HepG2 (cell line): ENCODE measurements at regions not wholly inside any gene's neighbourhood (a gene's known extent, or its start where the extent isn't known, plus 50 kb on each side); places are given as distances from the start of the nearest gene placed in this dataset.

Experiments used
- EED ChIP-seq: sonication (generic); formaldehyde crosslinking; IDR thresholded peaks from 2 replicates; pipeline ENCODE4 v1.5.0; 2020; ENCODE audit warnings: mild to moderate bottlenecking, missing genetic modification reagents
- HDAC2 ChIP-seq: sonication (generic); formaldehyde crosslinking; IDR thresholded peaks from 2 replicates; pipeline ENCODE4 v1.4.0; 2020; ENCODE audit warnings: missing genetic modification reagents
- JUNB ChIP-seq: sonication (generic); formaldehyde crosslinking; IDR thresholded peaks from 2 replicates; pipeline ENCODE4 v1.8.0; 2022; ENCODE audit warnings: missing genetic modification reagents, mild to moderate bottlenecking, borderline replicate concordance
- SP1 ChIP-seq, 2 experiments: fragments of 450-650 bp in 1 of 2; sonication (generic) in 1 of 2; formaldehyde crosslinking in 1 of 2; IDR thresholded peaks; 2 replicates each; pipeline versions ENCODE4 v1.4.0 to v1.6.1; 2016 to 2020; ENCODE audit warnings: missing genetic modification reagents in 1 of 2
- TF ChIP-seq, protein P1 (sequence below): sonication (generic); formaldehyde crosslinking; IDR thresholded peaks from 2 replicates; pipeline ENCODE4 v1.5.0; 2020; ENCODE audit warnings: missing genetic modification reagents
- TF ChIP-seq, protein P2 (sequence below): sonication (generic); formaldehyde crosslinking; IDR thresholded peaks from 2 replicates; pipeline ENCODE4 v1.4.0; 2020; ENCODE audit warnings: missing genetic modification reagents; ENCODE audit errors: not compliant biosample characterization
- TF ChIP-seq, protein P3 (sequence below): sonication (generic); formaldehyde crosslinking; IDR thresholded peaks from 2 replicates; pipeline ENCODE4 v1.5.0; 2020; ENCODE audit warnings: mild to moderate bottlenecking, missing genetic modification reagents

DNA sequence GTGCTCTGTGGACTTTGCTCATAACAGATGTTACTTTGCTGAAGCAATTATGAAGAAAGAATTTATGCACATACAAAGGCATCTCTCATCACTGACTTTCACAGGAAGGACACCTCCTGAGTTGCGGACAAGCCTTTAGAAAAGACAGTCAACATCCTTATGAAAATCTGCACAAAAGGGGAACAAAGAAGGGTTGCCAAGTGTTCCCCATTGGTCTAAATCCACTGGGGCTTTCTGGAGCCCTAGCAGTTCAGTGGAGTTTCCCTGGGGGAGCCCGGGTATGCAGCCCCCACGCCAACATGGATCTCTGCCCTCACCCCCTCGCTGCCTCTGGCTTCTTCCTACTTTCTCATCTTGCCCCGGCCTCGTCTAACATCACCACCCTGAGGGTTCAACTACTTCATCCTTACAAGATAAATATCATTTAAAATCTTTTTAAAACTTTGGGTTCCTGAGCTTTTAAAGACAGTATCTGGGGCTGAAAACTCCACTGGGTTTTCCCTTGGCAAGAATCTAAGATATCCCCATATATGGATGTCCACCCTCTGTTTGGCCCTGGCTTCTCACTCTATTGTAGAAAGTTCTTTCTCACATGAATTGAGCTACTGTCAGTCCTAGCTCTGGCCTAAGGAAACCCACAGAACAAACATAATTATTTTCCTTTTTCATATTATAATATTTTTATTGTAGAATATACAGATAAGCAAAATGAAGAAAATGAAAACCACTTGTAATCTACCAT, 207.9 kb upstream of the RGMA start:
- TF ChIP-seq EED (CRISPR knock-in tag) (no peak), HDAC2 (CRISPR knock-in tag) (no peak), SP1 (IDR thresholded peaks at IDR 0.05) (no peak), SP1 (CRISPR knock-in tag; IDR thresholded peaks at IDR 0.05) (no peak), JUNB (CRISPR knock-in tag) (no peak)
- TF ChIP-seq, protein P1, sequence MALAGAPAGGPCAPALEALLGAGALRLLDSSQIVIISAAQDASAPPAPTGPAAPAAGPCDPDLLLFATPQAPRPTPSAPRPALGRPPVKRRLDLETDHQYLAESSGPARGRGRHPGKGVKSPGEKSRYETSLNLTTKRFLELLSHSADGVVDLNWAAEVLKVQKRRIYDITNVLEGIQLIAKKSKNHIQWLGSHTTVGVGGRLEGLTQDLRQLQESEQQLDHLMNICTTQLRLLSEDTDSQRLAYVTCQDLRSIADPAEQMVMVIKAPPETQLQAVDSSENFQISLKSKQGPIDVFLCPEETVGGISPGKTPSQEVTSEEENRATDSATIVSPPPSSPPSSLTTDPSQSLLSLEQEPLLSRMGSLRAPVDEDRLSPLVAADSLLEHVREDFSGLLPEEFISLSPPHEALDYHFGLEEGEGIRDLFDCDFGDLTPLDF (CRISPR knock-in tag), result no peak
- TF ChIP-seq, protein P2, sequence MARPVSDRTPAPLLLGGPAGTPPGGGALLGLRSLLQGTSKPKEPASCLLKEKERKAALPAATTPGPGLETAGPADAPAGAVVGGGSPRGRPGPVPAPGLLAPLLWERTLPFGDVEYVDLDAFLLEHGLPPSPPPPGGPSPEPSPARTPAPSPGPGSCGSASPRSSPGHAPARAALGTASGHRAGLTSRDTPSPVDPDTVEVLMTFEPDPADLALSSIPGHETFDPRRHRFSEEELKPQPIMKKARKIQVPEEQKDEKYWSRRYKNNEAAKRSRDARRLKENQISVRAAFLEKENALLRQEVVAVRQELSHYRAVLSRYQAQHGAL, result no peak
- TF ChIP-seq, protein P3, sequence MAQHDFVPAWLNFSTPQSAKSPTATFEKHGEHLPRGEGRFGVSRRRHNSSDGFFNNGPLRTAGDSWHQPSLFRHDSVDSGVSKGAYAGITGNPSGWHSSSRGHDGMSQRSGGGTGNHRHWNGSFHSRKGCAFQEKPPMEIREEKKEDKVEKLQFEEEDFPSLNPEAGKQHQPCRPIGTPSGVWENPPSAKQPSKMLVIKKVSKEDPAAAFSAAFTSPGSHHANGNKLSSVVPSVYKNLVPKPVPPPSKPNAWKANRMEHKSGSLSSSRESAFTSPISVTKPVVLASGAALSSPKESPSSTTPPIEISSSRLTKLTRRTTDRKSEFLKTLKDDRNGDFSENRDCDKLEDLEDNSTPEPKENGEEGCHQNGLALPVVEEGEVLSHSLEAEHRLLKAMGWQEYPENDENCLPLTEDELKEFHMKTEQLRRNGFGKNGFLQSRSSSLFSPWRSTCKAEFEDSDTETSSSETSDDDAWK (CRISPR knock-in tag), result no peak
